ENCODE measurements at regions not wholly inside any gene's neighbourhood (a gene's known extent, or its start where the extent isn't known, plus 50 kb on each side); places are given as distances from the start of the nearest gene placed in this dataset.

- no peak for TF ChIP-seq CTCF (IDR thresholded peaks at IDR 0.05)
- TF ChIP-seq SIN3A (IDR thresholded peaks at IDR 0.05; ENCODE audit: borderline replicate concordance, insufficient read depth, low read depth, low read length), result no peak
- no peak for TF ChIP-seq TCF7L2 (IDR thresholded peaks at IDR 0.05; ENCODE audit: low read depth, low read length)
- TF ChIP-seq POLR2AphosphoS5 (IDR thresholded peaks at IDR 0.05; ENCODE audit: low read depth, low read length), result no peak
- TF ChIP-seq REST (IDR thresholded peaks at IDR 0.05; ENCODE audit: insufficient read depth in 1 of 2, low read depth in 2 of 2, low read length in 1 of 2), result no peak
These were observed 490.1 kb downstream of the RAPGEF2 start for GRCh38 chr4:159592898-159593556.

All from Panc1 (cell line).